Stomach (tissue), 8 donors: ENCODE measurements at regions not wholly inside any gene's neighbourhood (a gene's known extent, or its start where the extent isn't known, plus 50 kb on each side); places are given as distances from the start of the nearest gene placed in this dataset.

Experiments used
- DNase-seq, 2 donors: peaks; one replicate each; pipeline versions ENCODE4 v3.0.0 to v3.0.0-alpha.2; 2013 to 2019
- H3K27ac ChIP-seq, 5 donors: fragments of 200-600 bp in 4 of 5; sonication (generic) in 4 of 5; one replicate each; pipeline ENCODE4 v1.5.1; 2013 to 2019; ENCODE audit warnings: mild to moderate bottlenecking in 1 of 5, moderate library complexity in 1 of 5
- H3K27me3 ChIP-seq, 3 donors: fragments of 200-600 bp; sonication (generic); one replicate each; pipeline ENCODE4 v1.5.1; 2017 to 2019; ENCODE audit warnings: mixed run types in 1 of 3
- H3K36me3 ChIP-seq, 4 donors: fragments of 200-600 bp; sonication (generic); 1 replicate in 3 of 4; 2 replicates in 1 of 4; pipeline ENCODE4 v1.5.1; 2016 to 2019
- H3K4me1 ChIP-seq, 4 donors: fragments of 200-600 bp; sonication (generic); one replicate each; pipeline ENCODE4 v1.5.1; 2016 to 2019
- H3K4me3 ChIP-seq, 4 donors: fragments of 200-600 bp; sonication (generic) in 3 of 4; one replicate each; pipeline ENCODE4 v1.5.1; 2016 to 2019; ENCODE audit warnings: mild to moderate bottlenecking in 1 of 4
- H3K9me3 ChIP-seq, 4 donors: fragments of 200-600 bp; sonication (generic); one replicate each; pipeline ENCODE4 v1.5.1; 2016 to 2019
- CTCF ChIP-seq, 7 experiments: fragments of 450-650 bp in 4 of 7; fragments of 200-600 bp in 3 of 7; sonication (generic) in 3 of 7; IDR thresholded peaks; one replicate each; pipeline ENCODE4 v1.5.1; 2016 to 2019; ENCODE audit warnings: antibody characterized with exemption in 7 of 7, control low read depth in 2 of 7, mild to moderate bottlenecking in 1 of 7
- EP300 ChIP-seq: sonication (generic); formaldehyde crosslinking; IDR thresholded peaks from one replicate; pipeline ENCODE4 v1.6.1; 2017; ENCODE audit warnings: antibody characterized with exemption
- POLR2A ChIP-seq, 4 donors: fragments of 450-650 bp; IDR thresholded peaks; one replicate each; pipeline ENCODE4 v1.6.1; 2016; ENCODE audit warnings: antibody characterized with exemption in 4 of 4, control low read depth in 2 of 4, mild to moderate bottlenecking in 1 of 4, moderate library complexity in 1 of 4
- POLR2AphosphoS5 ChIP-seq, 3 donors: sonication (generic); formaldehyde crosslinking; IDR thresholded peaks; one replicate each; pipeline ENCODE4 v1.6.1; 2016; ENCODE audit warnings: antibody characterized with exemption in 3 of 3
- WGBS, 5 donors: extraction: QIAGEN DNeasy Blood & Tissue Kit in 3 of 5; methylation state at CpG; one replicate each; pipeline versions ENCODE4 v1.1.5 to v1.1.7; 2013 to 2018; 5-methylcytosine and 5-hydroxymethylcytosine counted together
- intact Hi-C: fragments of 100-400 bp; cut with DNase I; formaldehyde crosslinking; loops from one replicate; pipeline ENCODE4 v1.15.1; 2023; ENCODE audit warnings: low total_unique reads
- donor health status: healthy with polysubstance abuse.
- donor health status: Bipolar disorder and iron deficiency.
- donor health status: healthy.

GRCh38 chr18:55699233-55699765, 111.3 kb upstream of the TCF4 start:
- 71 to 83% (median 76%) methylated on average over 5 of the region's 5 CpGs for WGBS, 5 donors
- no peak overlapping the region for H3K4me3 ChIP-seq
- no peaks in the 10 kb centered on the region for H3K36me3 ChIP-seq
- H3K27ac ChIP-seq = no peak overlapping the region
- no peak for DNase-seq
- peaks cover 0 to 13% (median 3%) of the 10 kb centered on the region in 4 donors for H3K9me3 ChIP-seq
- intact Hi-C loops = no loop called here
- no peaks in the 10 kb centered on the region for H3K27me3 ChIP-seq
- no peaks in the 10 kb centered on the region for H3K4me1 ChIP-seq
- TF ChIP-seq POLR2AphosphoS5 (IDR thresholded peaks at IDR 0.05) = no peak
- TF ChIP-seq EP300 = no peak
- TF ChIP-seq POLR2A (IDR thresholded peaks at IDR 0.05) = no peak
- TF ChIP-seq CTCF (IDR thresholded peaks at IDR 0.05) = no peak

- no peak for DNase-seq
- no peak overlapping the region for H3K27ac ChIP-seq
- H3K4me3 ChIP-seq = no peak overlapping the region
- H3K4me1 ChIP-seq = no peaks in the 10 kb centered on the region
- WGBS, 5 donors = 73 to 88% (median 74%) methylated on average over 3 of the region's 3 CpGs
- no peak for TF ChIP-seq POLR2AphosphoS5 (IDR thresholded peaks at IDR 0.05)
- no peak for TF ChIP-seq CTCF (IDR thresholded peaks at IDR 0.05)
- no peak for TF ChIP-seq EP300
- no peak for TF ChIP-seq POLR2A (IDR thresholded peaks at IDR 0.05)
- no peaks in the 10 kb centered on the region for H3K27me3 ChIP-seq
- H3K36me3 ChIP-seq = no peaks in the 10 kb centered on the region
- intact Hi-C loops = no loop called here
- H3K9me3 ChIP-seq = peaks cover 0 to 9% (median 0%) of the 10 kb centered on the region in 4 donors
Observed at GRCh38 chr18:55696811-55697210, 108.8 kb upstream of the TCF4 start.

GRCh38 chr18:55695091-55695490, 107.1 kb upstream of the TCF4 start:
- intact Hi-C loops = no loop called here
- H3K9me3 ChIP-seq = peaks cover 0 to 3% (median 0%) of the 10 kb centered on the region in 4 donors
- H3K27me3 ChIP-seq = no peaks in the 10 kb centered on the region
- no peak overlapping the region for H3K4me3 ChIP-seq
- no peak for TF ChIP-seq POLR2AphosphoS5 (IDR thresholded peaks at IDR 0.05)
- no peak for TF ChIP-seq POLR2A (IDR thresholded peaks at IDR 0.05)
- no peak for TF ChIP-seq EP300
- TF ChIP-seq CTCF (IDR thresholded peaks at IDR 0.05) = no peak
- DNase-seq = no peak
- no peaks in the 10 kb centered on the region for H3K36me3 ChIP-seq
- H3K4me1 ChIP-seq = no peaks in the 10 kb centered on the region
- H3K27ac ChIP-seq = no peak overlapping the region

GRCh38 chr18:55694291-55694690, 106.3 kb upstream of the TCF4 start:
- Histone ChIP-seq H3K4me1 (no peaks in the 10 kb centered on the region), H3K27ac (no peak overlapping the region), H3K27me3 (no peaks in the 10 kb centered on the region), H3K9me3 (peaks cover 0 to 3% (median 0%) of the 10 kb centered on the region in 4 donors), H3K4me3 (no peak overlapping the region), H3K36me3 (no peaks in the 10 kb centered on the region)
- no peak for TF ChIP-seq CTCF (IDR thresholded peaks at IDR 0.05)
- TF ChIP-seq EP300 = no peak
- TF ChIP-seq POLR2A (IDR thresholded peaks at IDR 0.05) = no peak
- TF ChIP-seq POLR2AphosphoS5 (IDR thresholded peaks at IDR 0.05) = no peak
- WGBS, 5 donors = 64 to 75% (median 66%) methylated on average over 1 of the region's 1 CpG
- no peak for DNase-seq
- intact Hi-C loops = no loop called here
